Hepatocyte (in vitro differentiated cells): ENCODE measurements at regions not wholly inside any gene's neighbourhood (a gene's known extent, or its start where the extent isn't known, plus 50 kb on each side); places are given as distances from the start of the nearest gene placed in this dataset.
A peak's percentile ranks its signal among the peaks of the same experiment; 100 is the strongest.

Source experiments
- DNase-seq: peaks from one replicate; pipeline ENCODE4 v3.0.0-alpha.2; 2016; ENCODE audit warnings: low spot score
- H2AFZ ChIP-seq: fragments of 200-600 bp; sonication (generic); 2 replicates; pipeline ENCODE4 v1.6.0; 2016; ENCODE audit warnings: antibody characterized with exemption, mild to moderate bottlenecking
- H3K27ac ChIP-seq: fragments of 200-600 bp; sonication (generic); 2 replicates; pipeline ENCODE4 v1.5.1; 2016; ENCODE audit warnings: mild to moderate bottlenecking
- H3K27me3 ChIP-seq: fragments of 200-600 bp; sonication (generic); 2 replicates; pipeline ENCODE4 v1.6.1; 2016
- H3K36me3 ChIP-seq: fragments of 200-600 bp; sonication (generic); replicated peaks from 2 replicates; pipeline ENCODE4 v1.5.1; 2016; ENCODE audit warnings: low read depth; ENCODE audit not compliant: insufficient read depth
- H3K4me1 ChIP-seq: fragments of 200-600 bp; sonication (generic); 2 replicates; pipeline ENCODE4 v1.5.1; 2016; ENCODE audit warnings: mild to moderate bottlenecking, moderate library complexity; ENCODE audit not compliant: insufficient read depth
- H3K4me2 ChIP-seq: fragments of 200-600 bp; sonication (generic); 2 replicates; pipeline ENCODE4 v1.6.0; 2016
- H3K4me3 ChIP-seq: fragments of 200-600 bp; sonication (generic); 2 replicates; pipeline ENCODE4 v1.5.1; 2016; ENCODE audit warnings: mild to moderate bottlenecking
- H3K79me2 ChIP-seq: fragments of 200-600 bp; sonication (generic); 2 replicates; pipeline ENCODE4 v1.6.0; 2017; ENCODE audit warnings: mild to moderate bottlenecking
- H3K9me2 ChIP-seq: fragments of 200-600 bp; sonication (generic); replicated peaks from 2 replicates; pipeline ENCODE4 v1.6.0; 2017; ENCODE audit warnings: mild to moderate bottlenecking; ENCODE audit not compliant: insufficient read depth
- H3K9me3 ChIP-seq: fragments of 200-600 bp; sonication (generic); 2 replicates; pipeline ENCODE4 v1.5.1; 2016; ENCODE audit warnings: low read depth, mild to moderate bottlenecking
- H4K20me1 ChIP-seq: fragments of 200-600 bp; sonication (generic); 2 replicates; pipeline ENCODE4 v1.6.0; 2016; ENCODE audit warnings: mild to moderate bottlenecking; ENCODE audit not compliant: insufficient read depth, poor library complexity, severe bottlenecking
- EZH2 ChIP-seq: fragments of 200-600 bp; sonication (generic); IDR thresholded peaks from 2 replicates; pipeline ENCODE4 v1.6.1; 2016; ENCODE audit warnings: antibody characterized with exemption, mild to moderate bottlenecking, borderline replicate concordance
- EZH2phosphoT487 ChIP-seq: fragments of 200-600 bp; sonication (generic); IDR thresholded peaks from one replicate; pipeline ENCODE4 v1.6.1; 2018; ENCODE audit warnings: antibody characterized with exemption, mild to moderate bottlenecking, low read depth, moderate library complexity; ENCODE audit not compliant: unreplicated experiment, severe bottlenecking
- WGBS: methylation state at CpG from one replicate; pipeline ENCODE4 v1.1.6; 2016; ENCODE audit warnings: low lambda C conversion rate; ENCODE audit errors: missing lambda C conversion rate; 5-methylcytosine and 5-hydroxymethylcytosine counted together
- TF ChIP-seq, protein P1 (sequence below): fragments of 200-600 bp; sonication (generic); IDR thresholded peaks from 2 replicates; pipeline ENCODE4 v1.5.1; 2016; ENCODE audit warnings: antibody characterized with exemption, mild to moderate bottlenecking; ENCODE audit not compliant: poor library complexity

DNA sequence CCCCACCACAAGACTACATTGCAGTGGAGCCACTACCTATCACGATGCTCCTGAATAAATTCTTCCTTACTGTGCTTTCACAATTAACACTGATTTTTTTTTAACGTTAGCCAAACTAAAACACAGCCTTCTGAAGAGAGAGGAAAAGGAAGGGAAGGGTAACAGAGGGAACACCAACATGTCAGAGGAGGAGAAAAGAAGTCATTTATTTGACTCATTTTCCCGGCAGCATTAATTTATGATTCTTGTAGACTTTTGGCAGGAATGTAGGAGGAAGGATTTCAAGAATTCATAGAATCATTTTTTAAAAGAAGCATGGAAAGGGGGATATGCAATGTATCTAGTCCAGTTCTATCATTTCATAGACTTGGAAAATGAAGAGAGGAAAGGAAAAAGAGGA lies 74.3 kb upstream of the IQCM start:
- H3K79me2 ChIP-seq, result no peaks in the 10 kb centered on the region
- H3K4me2 ChIP-seq, result no peak overlapping the region
- WGBS, result 93% methylated on average over 3 of the region's 3 CpGs
- TF ChIP-seq EZH2phosphoT487 (no peak), EZH2 (no peak)
- TF ChIP-seq, protein P1, sequence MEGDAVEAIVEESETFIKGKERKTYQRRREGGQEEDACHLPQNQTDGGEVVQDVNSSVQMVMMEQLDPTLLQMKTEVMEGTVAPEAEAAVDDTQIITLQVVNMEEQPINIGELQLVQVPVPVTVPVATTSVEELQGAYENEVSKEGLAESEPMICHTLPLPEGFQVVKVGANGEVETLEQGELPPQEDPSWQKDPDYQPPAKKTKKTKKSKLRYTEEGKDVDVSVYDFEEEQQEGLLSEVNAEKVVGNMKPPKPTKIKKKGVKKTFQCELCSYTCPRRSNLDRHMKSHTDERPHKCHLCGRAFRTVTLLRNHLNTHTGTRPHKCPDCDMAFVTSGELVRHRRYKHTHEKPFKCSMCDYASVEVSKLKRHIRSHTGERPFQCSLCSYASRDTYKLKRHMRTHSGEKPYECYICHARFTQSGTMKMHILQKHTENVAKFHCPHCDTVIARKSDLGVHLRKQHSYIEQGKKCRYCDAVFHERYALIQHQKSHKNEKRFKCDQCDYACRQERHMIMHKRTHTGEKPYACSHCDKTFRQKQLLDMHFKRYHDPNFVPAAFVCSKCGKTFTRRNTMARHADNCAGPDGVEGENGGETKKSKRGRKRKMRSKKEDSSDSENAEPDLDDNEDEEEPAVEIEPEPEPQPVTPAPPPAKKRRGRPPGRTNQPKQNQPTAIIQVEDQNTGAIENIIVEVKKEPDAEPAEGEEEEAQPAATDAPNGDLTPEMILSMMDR, result no peak
- no peak overlapping the region for H2AFZ ChIP-seq
- DNase-seq, result no peak
- H3K4me1 ChIP-seq, result peaks cover 6% of the 10 kb centered on the region
- peak overlapping the region; percentile 55 for H3K27ac ChIP-seq
- no peaks in the 10 kb centered on the region for H3K9me2 ChIP-seq
- H3K4me3 ChIP-seq, result no peak overlapping the region
- no peaks in the 10 kb centered on the region for H4K20me1 ChIP-seq
- no peaks in the 10 kb centered on the region for H3K27me3 ChIP-seq
- H3K36me3 ChIP-seq, result no peaks in the 10 kb centered on the region
- no peaks in the 10 kb centered on the region for H3K9me3 ChIP-seq

DNA sequence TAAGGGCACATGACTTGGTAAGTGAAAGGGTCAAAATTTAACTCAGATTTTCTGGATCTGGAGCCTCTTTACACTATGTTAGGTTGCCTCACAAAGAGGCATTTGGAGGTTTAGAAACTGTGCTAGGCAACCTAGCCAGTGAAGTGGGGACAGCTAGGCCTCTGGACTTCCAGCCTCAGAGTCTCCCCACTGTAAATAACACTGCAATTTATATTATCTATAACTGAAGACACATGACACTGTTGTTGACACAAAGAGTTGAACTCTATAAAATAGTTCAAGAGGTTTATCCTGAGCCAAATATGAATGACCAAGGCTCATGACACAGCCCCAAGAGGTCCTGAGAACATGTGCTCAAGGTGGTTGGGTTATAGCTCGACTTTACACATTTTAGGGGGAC lies 74.9 kb upstream of the IQCM start:
- Histone ChIP-seq H3K27ac (peak overlapping the region; percentile 61), H3K4me3 (no peak overlapping the region), H3K9me3 (no peaks in the 10 kb centered on the region), H3K79me2 (no peaks in the 10 kb centered on the region), H3K4me2 (no peak overlapping the region), H3K36me3 (no peaks in the 10 kb centered on the region), H3K9me2 (no peaks in the 10 kb centered on the region), H3K4me1 (peaks cover under 1% of the 10 kb centered on the region), H3K27me3 (no peaks in the 10 kb centered on the region), H4K20me1 (no peaks in the 10 kb centered on the region), H2AFZ (no peak overlapping the region)
- TF ChIP-seq, protein P1, result no peak
- TF ChIP-seq EZH2phosphoT487, result no peak
- no peak for TF ChIP-seq EZH2
- WGBS, result 76% methylated on average over 1 of the region's 1 CpG
- peak; percentile 32 for DNase-seq

DNA sequence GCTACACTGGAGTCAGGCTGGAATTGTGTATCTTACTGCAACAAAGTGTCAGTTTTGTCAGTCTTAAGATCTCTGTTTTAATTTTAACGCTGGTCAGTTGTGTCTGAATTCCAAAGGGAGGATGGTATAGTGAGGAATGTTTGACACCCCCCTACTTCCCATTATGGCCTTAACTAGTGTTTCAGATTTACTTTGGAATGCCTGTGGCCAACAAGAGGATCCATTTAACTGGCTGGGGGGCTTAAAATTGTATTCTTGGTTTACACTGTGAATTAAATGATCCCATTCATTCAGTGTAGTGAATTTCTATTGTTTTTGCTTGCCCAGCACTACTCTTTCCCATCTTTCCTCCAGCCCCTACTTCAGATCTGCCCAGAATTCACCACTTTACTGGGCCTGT lies 75.8 kb upstream of the IQCM start:
- Histone ChIP-seq H3K27ac (no peak overlapping the region), H3K9me2 (no peaks in the 10 kb centered on the region), H3K4me2 (no peak overlapping the region), H2AFZ (no peak overlapping the region), H3K4me3 (no peak overlapping the region), H4K20me1 (no peaks in the 10 kb centered on the region), H3K79me2 (no peaks in the 10 kb centered on the region), H3K9me3 (no peaks in the 10 kb centered on the region), H3K27me3 (no peaks in the 10 kb centered on the region), H3K36me3 (no peaks in the 10 kb centered on the region), H3K4me1 (no peaks in the 10 kb centered on the region)
- WGBS, result 69% methylated on average over 1 of the region's 1 CpG
- DNase-seq, result no peak
- TF ChIP-seq, protein P1, result no peak
- TF ChIP-seq EZH2 (no peak), EZH2phosphoT487 (no peak)

DNA sequence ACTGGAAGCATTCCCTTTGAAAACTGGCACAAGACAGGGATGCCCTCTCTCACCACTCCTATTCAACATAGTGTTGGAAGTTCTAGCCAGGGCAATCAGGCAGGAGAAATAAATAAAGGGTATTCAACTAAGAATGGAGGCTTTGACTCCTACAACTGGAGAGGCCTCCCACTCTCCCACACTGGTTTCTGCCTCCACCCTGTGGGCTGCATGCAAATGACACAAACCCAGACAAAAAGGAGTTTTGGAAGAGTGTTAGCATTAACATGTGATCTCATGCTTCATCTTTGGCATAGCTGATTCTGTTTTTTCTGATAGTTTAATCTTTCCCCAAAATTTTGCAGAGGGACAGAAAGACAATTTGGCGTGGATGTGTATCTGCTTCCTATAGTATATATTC lies 80.8 kb upstream of the IQCM start:
- 81% methylated on average over 1 of the region's 1 CpG for WGBS
- DNase-seq, result peak; percentile 52

More for the DNA sequence above, 80.8 kb upstream of the IQCM start:
- Histone ChIP-seq H3K9me2 (no peaks in the 10 kb centered on the region), H3K4me1 (no peaks in the 10 kb centered on the region), H3K79me2 (no peaks in the 10 kb centered on the region), H4K20me1 (no peaks in the 10 kb centered on the region), H3K9me3 (no peaks in the 10 kb centered on the region), H3K27ac (no peak overlapping the region), H3K4me3 (no peak overlapping the region), H2AFZ (no peak overlapping the region), H3K27me3 (no peaks in the 10 kb centered on the region), H3K4me2 (no peak overlapping the region), H3K36me3 (no peaks in the 10 kb centered on the region)
- TF ChIP-seq, protein P1, result peak; percentile 57
- no peak for TF ChIP-seq EZH2phosphoT487
